K562 (cell line): ENCODE measurements at regions not wholly inside any gene's neighbourhood (a gene's known extent, or its start where the extent isn't known, plus 50 kb on each side); places are given as distances from the start of the nearest gene placed in this dataset.

Source experiments
- BRD4 ChIP-seq: fragments of 200-600 bp; sonication (generic); IDR thresholded peaks from 2 replicates; pipeline ENCODE4 v1.6.1; 2017; ENCODE audit warnings: inconsistent platforms
- BRD9 ChIP-seq: fragments of 450-650 bp; IDR thresholded peaks from 2 replicates; pipeline ENCODE4 v1.6.1; 2018; ENCODE audit warnings: low read depth; ENCODE audit not compliant: partially characterized antibody
- BRF1 ChIP-seq: IDR thresholded peaks from 3 replicates; pipeline ENCODE4 v1.6.1; 2011; ENCODE audit warnings: borderline replicate concordance, mild to moderate bottlenecking; ENCODE audit not compliant: insufficient read length; ENCODE audit errors: extremely low read depth
- CHD1 ChIP-seq: fragments of 200-600 bp; sonication (generic); IDR thresholded peaks from one replicate; pipeline ENCODE4 v1.6.1; 2012; ENCODE audit warnings: mild to moderate bottlenecking, moderate library complexity, low read length, inconsistent platforms
- HMG20A ChIP-seq: fragments of 450-650 bp; formaldehyde crosslinking; conservative IDR thresholded peaks from 2 replicates; pipeline ENCODE4 v1.4.0; 2020; ENCODE audit warnings: mild to moderate bottlenecking, mixed read lengths
- NEUROD1 ChIP-seq: fragments of 150-350 bp; IDR thresholded peaks from 2 replicates; pipeline ENCODE4 v1.6.1; 2014; ENCODE audit warnings: borderline replicate concordance, low read length, low read depth; ENCODE audit not compliant: partially characterized antibody
- POLR2AphosphoS5 ChIP-seq: IDR thresholded peaks from 2 replicates; pipeline ENCODE4 v1.6.1; 2011; ENCODE audit warnings: mild to moderate bottlenecking, low read depth, low read length, moderate library complexity; ENCODE audit not compliant: control insufficient read depth, insufficient read depth
- ZNF175 ChIP-seq: fragments of 200-800 bp; sonication (Bioruptor generic); IDR thresholded peaks from 2 replicates; pipeline ENCODE4 v1.6.1; 2016; ENCODE audit warnings: low read depth, mild to moderate bottlenecking, missing genetic modification characterization, missing compliant biosample characterization
- ZNF197 ChIP-seq: fragments of 200-800 bp; sonication (Bioruptor generic); IDR thresholded peaks from 2 replicates; pipeline ENCODE4 v1.6.1; 2016; ENCODE audit warnings: low read depth, missing genetic modification characterization, missing compliant biosample characterization
- ZNF347 ChIP-seq: fragments of 450-650 bp; formaldehyde crosslinking; IDR thresholded peaks from 2 replicates; pipeline ENCODE4 v1.4.0; 2020; ENCODE audit warnings: low read depth, mild to moderate bottlenecking, moderate library complexity
- ZNF384 ChIP-seq: IDR thresholded peaks from 2 replicates; pipeline ENCODE4 v1.6.1; 2012; ENCODE audit warnings: low read depth, low read length, improper control_type of control experiment
- TF ChIP-seq, protein P1 (sequence below): fragments of 200-800 bp; sonication (Bioruptor generic); IDR thresholded peaks from 2 replicates; pipeline ENCODE4 v1.6.1; 2017; ENCODE audit warnings: missing genetic modification characterization, missing compliant biosample characterization
- TF ChIP-seq, protein P2 (sequence below), 2 experiments: fragments of 450-650 bp; IDR thresholded peaks; 2 replicates each; pipeline ENCODE4 v1.6.1; 2018; ENCODE audit warnings: mild to moderate bottlenecking in 2 of 2, low read depth in 1 of 2; ENCODE audit not compliant: partially characterized antibody in 2 of 2
- TF ChIP-seq, protein P3 (sequence below): fragments of 450-650 bp; IDR thresholded peaks from 2 replicates; pipeline ENCODE4 v1.6.1; 2016; ENCODE audit warnings: antibody characterized with exemption

DNA sequence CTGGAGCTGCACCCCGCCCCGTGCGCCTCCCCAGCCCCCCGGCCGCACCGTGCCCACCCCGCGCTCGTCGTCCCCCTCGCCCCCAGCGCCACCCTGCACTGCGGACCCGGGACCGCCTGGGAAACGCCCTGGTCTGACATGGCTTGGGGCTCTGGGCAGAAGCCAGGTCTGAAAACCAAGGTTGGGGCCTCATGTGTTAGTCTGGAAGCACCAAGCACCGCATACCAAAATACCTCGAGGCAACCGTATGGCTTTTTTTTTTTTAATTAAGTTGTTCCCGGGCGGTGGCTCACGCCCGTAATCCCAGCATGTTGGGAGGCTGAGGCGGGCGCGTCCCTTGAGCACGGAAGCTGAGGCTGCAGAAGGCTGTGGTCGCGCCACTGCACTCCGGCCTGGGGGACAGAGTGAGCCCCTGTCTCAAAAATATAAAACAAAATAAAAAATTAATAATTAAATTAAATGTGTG lies 91.5 kb upstream of the CHD2 start (continued):
- TF ChIP-seq, protein P1, sequence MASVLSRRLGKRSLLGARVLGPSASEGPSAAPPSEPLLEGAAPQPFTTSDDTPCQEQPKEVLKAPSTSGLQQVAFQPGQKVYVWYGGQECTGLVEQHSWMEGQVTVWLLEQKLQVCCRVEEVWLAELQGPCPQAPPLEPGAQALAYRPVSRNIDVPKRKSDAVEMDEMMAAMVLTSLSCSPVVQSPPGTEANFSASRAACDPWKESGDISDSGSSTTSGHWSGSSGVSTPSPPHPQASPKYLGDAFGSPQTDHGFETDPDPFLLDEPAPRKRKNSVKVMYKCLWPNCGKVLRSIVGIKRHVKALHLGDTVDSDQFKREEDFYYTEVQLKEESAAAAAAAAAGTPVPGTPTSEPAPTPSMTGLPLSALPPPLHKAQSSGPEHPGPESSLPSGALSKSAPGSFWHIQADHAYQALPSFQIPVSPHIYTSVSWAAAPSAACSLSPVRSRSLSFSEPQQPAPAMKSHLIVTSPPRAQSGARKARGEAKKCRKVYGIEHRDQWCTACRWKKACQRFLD (CRISPR knock-in tag), result peak; percentile 19; the same call in 1 of the 2 replicates
- TF ChIP-seq ZNF175 (CRISPR knock-in tag), result 0 out of 2 replicates have a peak, but pooled peaks have one; percentile 52
- TF ChIP-seq BRF1, result no peak
- TF ChIP-seq POLR2AphosphoS5, result no peak
- peak; percentile 32; the same call in 1 of the 2 replicates for TF ChIP-seq ZNF384
- TF ChIP-seq ZNF347 (CRISPR knock-in tag), result no peak
- no peak for TF ChIP-seq NEUROD1
- peak; percentile 28; the same call in 1 of the 2 replicates for TF ChIP-seq BRD4
- TF ChIP-seq ZNF197 (CRISPR knock-in tag), result peak; percentile 69; the same call in 1 of the 2 replicates
- TF ChIP-seq CHD1, result peak; percentile 28
- TF ChIP-seq, protein P2, sequence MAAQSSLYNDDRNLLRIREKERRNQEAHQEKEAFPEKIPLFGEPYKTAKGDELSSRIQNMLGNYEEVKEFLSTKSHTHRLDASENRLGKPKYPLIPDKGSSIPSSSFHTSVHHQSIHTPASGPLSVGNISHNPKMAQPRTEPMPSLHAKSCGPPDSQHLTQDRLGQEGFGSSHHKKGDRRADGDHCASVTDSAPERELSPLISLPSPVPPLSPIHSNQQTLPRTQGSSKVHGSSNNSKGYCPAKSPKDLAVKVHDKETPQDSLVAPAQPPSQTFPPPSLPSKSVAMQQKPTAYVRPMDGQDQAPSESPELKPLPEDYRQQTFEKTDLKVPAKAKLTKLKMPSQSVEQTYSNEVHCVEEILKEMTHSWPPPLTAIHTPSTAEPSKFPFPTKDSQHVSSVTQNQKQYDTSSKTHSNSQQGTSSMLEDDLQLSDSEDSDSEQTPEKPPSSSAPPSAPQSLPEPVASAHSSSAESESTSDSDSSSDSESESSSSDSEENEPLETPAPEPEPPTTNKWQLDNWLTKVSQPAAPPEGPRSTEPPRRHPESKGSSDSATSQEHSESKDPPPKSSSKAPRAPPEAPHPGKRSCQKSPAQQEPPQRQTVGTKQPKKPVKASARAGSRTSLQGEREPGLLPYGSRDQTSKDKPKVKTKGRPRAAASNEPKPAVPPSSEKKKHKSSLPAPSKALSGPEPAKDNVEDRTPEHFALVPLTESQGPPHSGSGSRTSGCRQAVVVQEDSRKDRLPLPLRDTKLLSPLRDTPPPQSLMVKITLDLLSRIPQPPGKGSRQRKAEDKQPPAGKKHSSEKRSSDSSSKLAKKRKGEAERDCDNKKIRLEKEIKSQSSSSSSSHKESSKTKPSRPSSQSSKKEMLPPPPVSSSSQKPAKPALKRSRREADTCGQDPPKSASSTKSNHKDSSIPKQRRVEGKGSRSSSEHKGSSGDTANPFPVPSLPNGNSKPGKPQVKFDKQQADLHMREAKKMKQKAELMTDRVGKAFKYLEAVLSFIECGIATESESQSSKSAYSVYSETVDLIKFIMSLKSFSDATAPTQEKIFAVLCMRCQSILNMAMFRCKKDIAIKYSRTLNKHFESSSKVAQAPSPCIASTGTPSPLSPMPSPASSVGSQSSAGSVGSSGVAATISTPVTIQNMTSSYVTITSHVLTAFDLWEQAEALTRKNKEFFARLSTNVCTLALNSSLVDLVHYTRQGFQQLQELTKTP (IDR thresholded peaks at IDR 0.05; ENCODE audit: low read depth in 1 of 2, partially characterized antibody in 2 of 2), result peak in 1 of 2 experiments; percentile 42
- TF ChIP-seq, protein P3, sequence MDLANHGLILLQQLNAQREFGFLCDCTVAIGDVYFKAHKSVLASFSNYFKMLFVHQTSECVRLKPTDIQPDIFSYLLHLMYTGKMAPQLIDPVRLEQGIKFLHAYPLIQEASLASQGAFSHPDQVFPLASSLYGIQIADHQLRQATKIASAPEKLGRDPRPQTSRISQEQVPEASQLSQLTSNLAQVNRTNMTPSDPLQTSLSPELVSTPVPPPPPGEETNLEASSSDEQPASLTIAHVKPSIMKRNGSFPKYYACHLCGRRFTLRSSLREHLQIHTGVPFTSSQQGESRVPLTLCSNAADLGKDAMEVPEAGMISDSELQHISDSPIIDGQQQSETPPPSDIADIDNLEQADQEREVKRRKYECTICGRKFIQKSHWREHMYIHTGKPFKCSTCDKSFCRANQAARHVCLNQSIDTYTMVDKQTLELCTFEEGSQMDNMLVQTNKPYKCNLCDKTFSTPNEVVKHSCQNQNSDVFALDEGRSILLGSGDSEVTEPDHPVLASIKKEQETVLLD, result 0 out of 2 replicates have a peak, but pooled peaks have one; percentile 18
- no peak for TF ChIP-seq HMG20A (CRISPR knock-in tag)
- peak; percentile 6 for TF ChIP-seq BRD9
